LNCAP (cell line): ENCODE measurements at regions not wholly inside any gene's neighbourhood (a gene's known extent, or its start where the extent isn't known, plus 50 kb on each side); places are given as distances from the start of the nearest gene placed in this dataset.

ENCODE experiments used
- CTCF ChIP-seq: fragments of 450-650 bp; IDR thresholded peaks from 2 replicates; pipeline ENCODE4 v1.5.1; 2017; ENCODE audit warnings: mild to moderate bottlenecking

GRCh38 chr10:64977915-64978314 is 1456.7 kb downstream of the REEP3 start:
- peak; percentile 41; the same call in 1 of the 2 replicates for TF ChIP-seq CTCF

GRCh38 chr10:64996886-64997285 is 1475.7 kb downstream of the REEP3 start:
- TF ChIP-seq CTCF = no peak

GRCh38 chr10:65010845-65011244 is 1489.6 kb downstream of the REEP3 start:
- no peak for TF ChIP-seq CTCF

- no peak for TF ChIP-seq CTCF
Observed at GRCh38 chr10:65017523-65017922, 1496.3 kb downstream of the REEP3 start.

- no peak for TF ChIP-seq CTCF
Observed at GRCh38 chr10:65024886-65025285, 1503.7 kb downstream of the REEP3 start.

GRCh38 chr10:65030263-65030662 is 1509.1 kb downstream of the REEP3 start:
- no peak for TF ChIP-seq CTCF

- no peak for TF ChIP-seq CTCF
Observed at GRCh38 chr10:65032867-65033769, 1511.9 kb downstream of the REEP3 start.
